SK-N-SH (cell line): ENCODE measurements at regions not wholly inside any gene's neighbourhood (a gene's known extent, or its start where the extent isn't known, plus 50 kb on each side); places are given as distances from the start of the nearest gene placed in this dataset.

Source experiments
- CTCF ChIA-PET: fragments of 300-600, 350-600 bp; formaldehyde crosslinking; extraction: SDS; loops from one replicate; lab custom pipeline; 2021; lab: Yijun Ruan, JAX
- POLR2A ChIA-PET: fragments of 350-600 bp; sonication (Branson Sonifier 250); formaldehyde crosslinking; extraction: SDS; loops from one replicate; lab custom pipeline; 2020; ENCODE audit warnings: antibody characterized with exemption, inconsistent platforms; lab: Yijun Ruan, JAX
- DNase-seq: peaks from one replicate; pipeline ENCODE4 v3.0.0; 2012
- H2AFZ ChIP-seq: fragments of 200-600 bp; sonication (generic); 2 replicates; pipeline ENCODE4 v1.8.1; 2016; ENCODE audit warnings: antibody characterized with exemption, mild to moderate bottlenecking, low read depth
- H3F3A ChIP-seq: fragments of 200-600 bp; sonication (generic); replicated peaks from 2 replicates; pipeline ENCODE3; 2016; ENCODE audit warnings: antibody characterized with exemption, mild to moderate bottlenecking; ENCODE audit not compliant: insufficient read depth
- H3K27ac ChIP-seq, 2 experiments: fragments of 200-500 bp in 1 of 2; fragments of 200-600 bp in 1 of 2; sonication (Bioruptor generic) in 1 of 2; sonication (generic), shearing (Covaris generic) in 1 of 2; 2 replicates each; pipeline versions ENCODE4 v1.5.1 to v1.6.1; 2014 to 2016; ENCODE audit warnings: low read depth in 2 of 2, inconsistent platforms in 1 of 2, low read length in 1 of 2, mild to moderate bottlenecking in 1 of 2, mixed read lengths in 1 of 2
- H3K27me3 ChIP-seq: fragments of 200-600 bp; sonication (generic), shearing (Covaris generic); 2 replicates; pipeline ENCODE4 v1.6.1; 2016; ENCODE audit warnings: mixed run types; ENCODE audit not compliant: insufficient read depth
- H3K36me3 ChIP-seq, 2 experiments: fragments of 200-500 bp in 1 of 2; fragments of 200-600 bp in 1 of 2; sonication (Bioruptor generic) in 1 of 2; sonication (generic) in 1 of 2; replicated peaks in 1 of 2; 2 replicates each; pipeline versions ENCODE3 to v1.5.1; 2014 to 2016; ENCODE audit warnings: low read length in 1 of 2, mild to moderate bottlenecking in 1 of 2; ENCODE audit not compliant: insufficient read depth in 2 of 2, control insufficient read depth in 1 of 2
- H3K4me1 ChIP-seq, 2 experiments: fragments of 200-500 bp in 1 of 2; fragments of 200-600 bp in 1 of 2; sonication (Bioruptor generic) in 1 of 2; sonication (generic), shearing (Covaris generic) in 1 of 2; 2 replicates each; pipeline versions ENCODE4 v1.5.1 to v1.6.1; 2014 to 2016; ENCODE audit warnings: low read depth in 1 of 2, low read length in 1 of 2, mixed run types in 1 of 2; ENCODE audit not compliant: insufficient read depth in 2 of 2, control insufficient read depth in 1 of 2
- H3K4me2 ChIP-seq: fragments of 200-600 bp; sonication (generic), shearing (Covaris generic); 2 replicates; pipeline ENCODE4 v1.6.1; 2017; ENCODE audit warnings: mixed run types
- H3K4me3 ChIP-seq, 2 experiments: fragments of 200-500 bp in 1 of 2; fragments of 200-600 bp in 1 of 2; sonication (Bioruptor generic) in 1 of 2; sonication (generic), shearing (Covaris generic) in 1 of 2; 2 replicates each; pipeline versions ENCODE4 v1.5.1 to v1.8.1; 2014 to 2016; ENCODE audit warnings: low read depth in 2 of 2, inconsistent platforms in 1 of 2, low read length in 1 of 2, mild to moderate bottlenecking in 1 of 2, mixed read lengths in 1 of 2, moderate library complexity in 1 of 2
- H3K79me2 ChIP-seq: fragments of 200-600 bp; sonication (generic); 2 replicates; pipeline ENCODE4 v1.8.1; 2017; ENCODE audit warnings: mild to moderate bottlenecking; ENCODE audit not compliant: insufficient read depth
- H3K9ac ChIP-seq: fragments of 200-600 bp; sonication (generic); 2 replicates; pipeline ENCODE4 v1.6.1; 2017; ENCODE audit warnings: mixed run types
- H3K9me2 ChIP-seq: fragments of 200-600 bp; sonication (generic); 2 replicates; pipeline ENCODE4 v1.6.1; 2017; ENCODE audit warnings: mixed run types
- H3K9me3 ChIP-seq: fragments of 200-600 bp; sonication (generic); 2 replicates; pipeline ENCODE4 v1.6.1; 2017; ENCODE audit warnings: mixed run types, mild to moderate bottlenecking, moderate library complexity
- H4K20me1 ChIP-seq: fragments of 200-600 bp; sonication (generic); 2 replicates; pipeline ENCODE4 v1.6.1; 2017; ENCODE audit warnings: mild to moderate bottlenecking, mixed run types; ENCODE audit not compliant: insufficient read depth
- CHD2 ChIP-seq: fragments of 150-350 bp; IDR thresholded peaks from 2 replicates; pipeline ENCODE4 v1.6.1; 2018; ENCODE audit warnings: low read length; ENCODE audit not compliant: partially characterized antibody
- EZH2phosphoT487 ChIP-seq: fragments of 200-600 bp; sonication (generic); IDR thresholded peaks from 2 replicates; pipeline ENCODE4 v1.6.1; 2017; ENCODE audit warnings: low read depth, mixed run types, mild to moderate bottlenecking, antibody characterized with exemption, moderate library complexity, borderline replicate concordance
- FOXM1 ChIP-seq: IDR thresholded peaks from 2 replicates; pipeline ENCODE4 v1.4.0; 2012; ENCODE audit warnings: low read depth, mild to moderate bottlenecking
- GABPA ChIP-seq: IDR thresholded peaks from 2 replicates; pipeline ENCODE4 v1.4.0; 2012; ENCODE audit warnings: low read depth, mild to moderate bottlenecking
- MEF2A ChIP-seq: IDR thresholded peaks from 2 replicates; pipeline ENCODE4 v1.4.0; 2012; ENCODE audit warnings: low read depth, borderline replicate concordance
- NFIC ChIP-seq: IDR thresholded peaks from 2 replicates; pipeline ENCODE4 v1.4.0; 2012; ENCODE audit warnings: borderline replicate concordance
- POLR2AphosphoS5 ChIP-seq: IDR thresholded peaks from 2 replicates; pipeline ENCODE4 v1.6.1; 2012; ENCODE audit warnings: low read depth, low read length
- RAD21 ChIP-seq: IDR thresholded peaks from 2 replicates; pipeline ENCODE4 v1.6.1; 2012; ENCODE audit warnings: mild to moderate bottlenecking, low read length
- TAF1 ChIP-seq: IDR thresholded peaks from 2 replicates; pipeline ENCODE4 v1.6.1; 2012; ENCODE audit warnings: low read depth, mild to moderate bottlenecking, low read length, moderate library complexity, borderline replicate concordance
- whole genome bisulfite sequencing: methylation state at CpG from one replicate; pipeline ENCODE4 v1.1.6; 2017; ENCODE audit warnings: low lambda C conversion rate; 5-methylcytosine and 5-hydroxymethylcytosine counted together
- TF ChIP-seq, protein P1 (sequence below): IDR thresholded peaks from 2 replicates; pipeline ENCODE4 v1.6.1; 2012; ENCODE audit warnings: mild to moderate bottlenecking, low read depth, low read length, moderate library complexity
- TF ChIP-seq, protein P2 (sequence below): IDR thresholded peaks from 2 replicates; pipeline ENCODE4 v1.4.0; 2012; ENCODE audit warnings: low read depth

DNA sequence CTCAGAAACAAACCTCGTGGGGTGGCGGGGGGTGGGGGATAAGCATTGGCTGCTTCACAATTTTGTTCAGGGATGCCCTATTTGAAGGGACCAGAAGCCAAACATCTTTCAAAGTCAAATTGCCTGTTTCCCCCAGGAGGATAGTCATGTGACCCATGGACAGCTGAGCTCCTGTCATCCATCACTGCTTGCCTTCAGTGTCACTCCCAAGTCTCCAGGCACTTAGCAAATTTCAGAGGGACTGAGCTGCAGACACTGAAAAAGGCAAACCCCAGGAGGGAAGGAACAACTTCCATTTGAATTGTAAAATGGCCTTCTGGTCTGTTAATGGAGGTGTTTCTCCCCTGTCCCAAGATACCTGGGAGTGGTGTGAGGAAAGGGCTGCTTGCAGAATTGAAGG is 73.4 kb downstream of the FRMPD3 start:
- TF ChIP-seq TAF1: no peak
- TF ChIP-seq MEF2A: no peak
- no peak for TF ChIP-seq POLR2AphosphoS5
- TF ChIP-seq FOXM1: no peak
- TF ChIP-seq, protein P1, sequence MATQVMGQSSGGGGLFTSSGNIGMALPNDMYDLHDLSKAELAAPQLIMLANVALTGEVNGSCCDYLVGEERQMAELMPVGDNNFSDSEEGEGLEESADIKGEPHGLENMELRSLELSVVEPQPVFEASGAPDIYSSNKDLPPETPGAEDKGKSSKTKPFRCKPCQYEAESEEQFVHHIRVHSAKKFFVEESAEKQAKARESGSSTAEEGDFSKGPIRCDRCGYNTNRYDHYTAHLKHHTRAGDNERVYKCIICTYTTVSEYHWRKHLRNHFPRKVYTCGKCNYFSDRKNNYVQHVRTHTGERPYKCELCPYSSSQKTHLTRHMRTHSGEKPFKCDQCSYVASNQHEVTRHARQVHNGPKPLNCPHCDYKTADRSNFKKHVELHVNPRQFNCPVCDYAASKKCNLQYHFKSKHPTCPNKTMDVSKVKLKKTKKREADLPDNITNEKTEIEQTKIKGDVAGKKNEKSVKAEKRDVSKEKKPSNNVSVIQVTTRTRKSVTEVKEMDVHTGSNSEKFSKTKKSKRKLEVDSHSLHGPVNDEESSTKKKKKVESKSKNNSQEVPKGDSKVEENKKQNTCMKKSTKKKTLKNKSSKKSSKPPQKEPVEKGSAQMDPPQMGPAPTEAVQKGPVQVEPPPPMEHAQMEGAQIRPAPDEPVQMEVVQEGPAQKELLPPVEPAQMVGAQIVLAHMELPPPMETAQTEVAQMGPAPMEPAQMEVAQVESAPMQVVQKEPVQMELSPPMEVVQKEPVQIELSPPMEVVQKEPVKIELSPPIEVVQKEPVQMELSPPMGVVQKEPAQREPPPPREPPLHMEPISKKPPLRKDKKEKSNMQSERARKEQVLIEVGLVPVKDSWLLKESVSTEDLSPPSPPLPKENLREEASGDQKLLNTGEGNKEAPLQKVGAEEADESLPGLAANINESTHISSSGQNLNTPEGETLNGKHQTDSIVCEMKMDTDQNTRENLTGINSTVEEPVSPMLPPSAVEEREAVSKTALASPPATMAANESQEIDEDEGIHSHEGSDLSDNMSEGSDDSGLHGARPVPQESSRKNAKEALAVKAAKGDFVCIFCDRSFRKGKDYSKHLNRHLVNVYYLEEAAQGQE: no peak
- TF ChIP-seq, protein P2, sequence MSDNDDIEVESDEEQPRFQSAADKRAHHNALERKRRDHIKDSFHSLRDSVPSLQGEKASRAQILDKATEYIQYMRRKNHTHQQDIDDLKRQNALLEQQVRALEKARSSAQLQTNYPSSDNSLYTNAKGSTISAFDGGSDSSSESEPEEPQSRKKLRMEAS: no peak
- no peak for TF ChIP-seq NFIC
- TF ChIP-seq CHD2: no peak
- TF ChIP-seq EZH2phosphoT487: no peak
- TF ChIP-seq, all 33 proteins: peak for 0
- Histone ChIP-seq H3K27ac (no peak overlapping the region), H2AFZ (no peak overlapping the region), H3K27me3 (peaks cover 36% of the 10 kb centered on the region), H3K9me2 (no peaks in the 10 kb centered on the region), H3K4me2 (no peak overlapping the region), H4K20me1 (no peaks in the 10 kb centered on the region), H3F3A (no peaks in the 10 kb centered on the region), H3K4me1 (no peaks in the 10 kb centered on the region), H3K36me3 (no peaks in the 10 kb centered on the region), H3K79me2 (no peaks in the 10 kb centered on the region), H3K4me3 (no peak overlapping the region), H3K9ac (no peak overlapping the region), H3K9me3 (no peaks in the 10 kb centered on the region)
- 18% methylated on average over 2 of the region's 2 CpGs for WGBS
- CTCF ChIA-PET: no interaction called here
- POLR2A ChIA-PET: no interaction called here
- no peak for DNase-seq

DNA sequence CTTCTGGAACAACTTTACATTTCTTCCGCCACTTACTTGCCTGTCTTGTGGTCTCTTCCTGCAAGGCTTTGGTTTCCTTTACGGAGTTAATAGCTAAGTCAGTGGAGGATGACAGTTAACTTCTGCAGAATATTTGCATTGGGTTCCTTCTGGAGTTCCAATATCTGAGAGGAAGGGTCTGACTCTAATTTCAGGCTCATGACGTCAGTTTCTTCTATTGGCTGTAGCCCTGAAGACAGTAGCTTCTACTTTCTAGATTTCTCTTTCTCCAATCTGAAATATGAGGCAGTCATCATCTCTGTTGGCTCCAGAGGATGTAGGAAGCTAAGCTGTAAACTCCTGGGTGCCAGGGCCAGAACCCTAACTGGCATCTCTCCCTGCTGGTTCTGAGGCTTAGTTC is 76.7 kb downstream of the FRMPD3 start:
- H3K4me3 ChIP-seq: no peak overlapping the region
- H3K4me1 ChIP-seq: no peaks in the 10 kb centered on the region
- H3F3A ChIP-seq: no peaks in the 10 kb centered on the region
- no peaks in the 10 kb centered on the region for H3K79me2 ChIP-seq
- H3K27me3 ChIP-seq: peaks cover 45% of the 10 kb centered on the region; the same call in 1 of the 2 replicates
- POLR2A ChIA-PET: no interaction called here
- CTCF ChIA-PET: interaction anchor here (1.5 kb wide), 1 partner anchor 12 kb away, joined by 6 read pairs; no protein-coding TSS in a partner anchor
- H3K9me3 ChIP-seq: no peaks in the 10 kb centered on the region
- no peaks in the 10 kb centered on the region for H3K36me3 ChIP-seq
- no peak overlapping the region for H3K4me2 ChIP-seq
- H3K27ac ChIP-seq: no peak overlapping the region
- no peak for DNase-seq
- H2AFZ ChIP-seq: no peak overlapping the region
- no peak overlapping the region for H3K9ac ChIP-seq
- TF ChIP-seq RAD21 (no peak), GABPA (no peak)
- H3K9me2 ChIP-seq: no peaks in the 10 kb centered on the region
- H4K20me1 ChIP-seq: no peaks in the 10 kb centered on the region
- WGBS: 41% methylated on average over 3 of the region's 3 CpGs
